ENCODE measurements at regions not wholly inside any gene's neighbourhood (a gene's known extent, or its start where the extent isn't known, plus 50 kb on each side); places are given as distances from the start of the nearest gene placed in this dataset.

- TF ChIP-seq EZH2 (IDR thresholded peaks at IDR 0.05; ENCODE audit: low read length) (no peak), CTCF (optimal IDR thresholded peaks at IDR 0.05 in 1 of 3, IDR thresholded peaks at IDR 0.05 in 1 of 3, conservative IDR thresholded peaks at IDR 0.05 in 1 of 3; ENCODE audit: extremely low read depth in 1 of 3, insufficient read depth in 2 of 3, low read length in 3 of 3) (no peak)
Observed at GRCh38 chr18:71115261-71115660, 826.4 kb downstream of the SOCS6 start.
